ENCODE measurements at regions not wholly inside any gene's neighbourhood (a gene's known extent, or its start where the extent isn't known, plus 50 kb on each side); places are given as distances from the start of the nearest gene placed in this dataset.

DNA sequence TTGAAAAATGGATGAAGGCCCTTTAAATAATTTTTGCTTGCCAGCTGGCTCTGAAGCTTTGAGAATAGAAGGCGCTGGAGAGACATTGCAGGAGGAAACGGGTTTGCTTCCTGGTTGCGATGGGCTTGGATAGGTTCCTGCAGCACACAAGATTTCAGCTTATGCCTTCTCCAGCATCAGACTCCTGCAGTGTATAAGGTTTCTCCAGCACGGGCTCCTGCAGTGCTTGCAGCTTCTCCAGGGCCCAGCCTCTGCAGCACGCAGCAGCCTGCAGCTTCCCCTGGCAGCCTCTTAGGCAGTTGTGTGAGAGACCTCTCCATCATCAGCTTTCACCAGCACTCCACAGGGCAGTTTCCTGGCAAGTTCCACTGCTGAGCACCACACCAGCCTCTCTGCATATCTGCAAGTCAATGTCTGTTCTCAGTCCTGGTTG, 78.7 kb upstream of the ZDHHC17 start:
- RAD21 ChIA-PET (ENCODE audit: low non-redundant PET in 1 of 2, low total read pairs in 2 of 2, uncharacterized antibody in 2 of 2, unreplicated experiment in 2 of 2): no interaction called here
- BruUV-seq (replicated peaks): no TSS peak
- POLR2A ChIA-PET: no interaction called here
- no peaks in the 10 kb centered on the region for H4K20me1 ChIP-seq (ENCODE audit: insufficient read depth)
- ATAC-seq (no peak), DNase-seq (ENCODE audit: low read depth, low spot score) (no peak)
- no peaks in the 10 kb centered on the region for H3K27me3 ChIP-seq (ENCODE audit: insufficient read depth, low read length)
- H3K4me2 ChIP-seq (ENCODE audit: low read length): no peak overlapping the region
- H3K4me1 ChIP-seq (ENCODE audit: control insufficient read depth in 1 of 2, insufficient read depth in 2 of 2, low read length in 2 of 2): no peaks in the 10 kb centered on the region
- H3K9ac ChIP-seq (ENCODE audit: low read length): no peak overlapping the region
- H2AFZ ChIP-seq (ENCODE audit: low read depth, low read length, poor library complexity, severe bottlenecking): no peak overlapping the region
- intact Hi-C loops (cut with micrococcal nuclease): no loop called here
- no peaks in the 10 kb centered on the region for H3K9me2 ChIP-seq (ENCODE audit: insufficient read depth)
- no peak overlapping the region for H3K4me3 ChIP-seq (replicated peaks in 1 of 2; ENCODE audit: low read depth in 1 of 2, low read length in 2 of 2)
- H3K9me3 ChIP-seq (ENCODE audit: control insufficient read depth in 1 of 2, insufficient read depth in 1 of 2, low read depth in 1 of 2, low read length in 2 of 2): no peaks in the 10 kb centered on the region
- no peaks in the 10 kb centered on the region for H3K79me2 ChIP-seq (ENCODE audit: insufficient read depth, low read length)
- TF ChIP-seq ELF1 (IDR thresholded peaks at IDR 0.05; ENCODE audit: borderline replicate concordance, low read depth): no peak
- TF ChIP-seq, protein P1, sequence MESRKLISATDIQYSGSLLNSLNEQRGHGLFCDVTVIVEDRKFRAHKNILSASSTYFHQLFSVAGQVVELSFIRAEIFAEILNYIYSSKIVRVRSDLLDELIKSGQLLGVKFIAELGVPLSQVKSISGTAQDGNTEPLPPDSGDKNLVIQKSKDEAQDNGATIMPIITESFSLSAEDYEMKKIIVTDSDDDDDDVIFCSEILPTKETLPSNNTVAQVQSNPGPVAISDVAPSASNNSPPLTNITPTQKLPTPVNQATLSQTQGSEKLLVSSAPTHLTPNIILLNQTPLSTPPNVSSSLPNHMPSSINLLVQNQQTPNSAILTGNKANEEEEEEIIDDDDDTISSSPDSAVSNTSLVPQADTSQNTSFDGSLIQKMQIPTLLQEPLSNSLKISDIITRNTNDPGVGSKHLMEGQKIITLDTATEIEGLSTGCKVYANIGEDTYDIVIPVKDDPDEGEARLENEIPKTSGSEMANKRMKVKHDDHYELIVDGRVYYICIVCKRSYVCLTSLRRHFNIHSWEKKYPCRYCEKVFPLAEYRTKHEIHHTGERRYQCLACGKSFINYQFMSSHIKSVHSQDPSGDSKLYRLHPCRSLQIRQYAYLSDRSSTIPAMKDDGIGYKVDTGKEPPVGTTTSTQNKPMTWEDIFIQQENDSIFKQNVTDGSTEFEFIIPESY (IDR thresholded peaks at IDR 0.05; ENCODE audit: extremely low read depth, insufficient replicate concordance, low read length): no peak
- TF ChIP-seq, protein P2, sequence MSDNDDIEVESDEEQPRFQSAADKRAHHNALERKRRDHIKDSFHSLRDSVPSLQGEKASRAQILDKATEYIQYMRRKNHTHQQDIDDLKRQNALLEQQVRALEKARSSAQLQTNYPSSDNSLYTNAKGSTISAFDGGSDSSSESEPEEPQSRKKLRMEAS (IDR thresholded peaks at IDR 0.05): no peak
- TF ChIP-seq FOSL1 (IDR thresholded peaks at IDR 0.05; ENCODE audit: low read depth): no peak
- no peak for TF ChIP-seq EZH2 (IDR thresholded peaks at IDR 0.05)
- no peaks in the 10 kb centered on the region for H3K36me3 ChIP-seq (ENCODE audit: control insufficient read depth in 1 of 2, insufficient read depth in 2 of 2, low read length in 2 of 2)
- CTCF ChIA-PET: no interaction called here
- no peak overlapping the region for H3K27ac ChIP-seq (ENCODE audit: low read depth, low read length)

DNA sequence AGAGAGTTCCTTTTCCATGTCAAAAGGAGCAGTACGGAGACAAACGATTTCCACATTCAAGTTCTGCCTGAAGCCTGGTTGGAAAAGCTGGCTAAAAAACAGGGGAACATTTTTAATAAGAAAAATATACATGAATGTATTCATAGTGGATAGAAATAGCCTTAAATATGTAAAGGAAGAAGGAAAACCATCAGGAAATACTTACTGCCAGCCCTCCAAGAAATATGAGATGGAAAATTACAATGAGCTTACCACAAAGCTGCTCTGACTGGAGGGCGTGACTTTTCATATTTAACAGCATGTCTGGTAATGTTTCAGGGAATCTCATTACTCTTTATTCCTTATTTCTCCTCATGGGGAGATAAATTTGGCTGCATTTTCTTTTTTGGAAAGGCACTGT, 75.9 kb upstream of the ZDHHC17 start:
- Histone ChIP-seq H3K36me3 (ENCODE audit: control insufficient read depth in 1 of 2, insufficient read depth in 2 of 2, low read length in 2 of 2) (no peaks in the 10 kb centered on the region), H3K27me3 (ENCODE audit: insufficient read depth, low read length) (no peaks in the 10 kb centered on the region), H3K9me3 (ENCODE audit: control insufficient read depth in 1 of 2, insufficient read depth in 1 of 2, low read depth in 1 of 2, low read length in 2 of 2) (no peaks in the 10 kb centered on the region), H3K4me1 (ENCODE audit: control insufficient read depth in 1 of 2, insufficient read depth in 2 of 2, low read length in 2 of 2) (no peaks in the 10 kb centered on the region), H3K27ac (ENCODE audit: low read depth, low read length) (no peak overlapping the region), H3K9me2 (ENCODE audit: insufficient read depth) (no peaks in the 10 kb centered on the region), H3K79me2 (ENCODE audit: insufficient read depth, low read length) (no peaks in the 10 kb centered on the region), H3K4me3 (replicated peaks in 1 of 2; ENCODE audit: low read depth in 1 of 2, low read length in 2 of 2) (no peak overlapping the region), H4K20me1 (ENCODE audit: insufficient read depth) (no peaks in the 10 kb centered on the region), H2AFZ (ENCODE audit: low read depth, low read length, poor library complexity, severe bottlenecking) (no peak overlapping the region), H3K4me2 (ENCODE audit: low read length) (no peak overlapping the region), H3K9ac (ENCODE audit: low read length) (no peak overlapping the region)
- no peak for TF ChIP-seq EZH2 (IDR thresholded peaks at IDR 0.05)
- TF ChIP-seq ZNF274 (IDR thresholded peaks at IDR 0.05; ENCODE audit: low read depth, low read length): no peak
- TF ChIP-seq, protein P3, sequence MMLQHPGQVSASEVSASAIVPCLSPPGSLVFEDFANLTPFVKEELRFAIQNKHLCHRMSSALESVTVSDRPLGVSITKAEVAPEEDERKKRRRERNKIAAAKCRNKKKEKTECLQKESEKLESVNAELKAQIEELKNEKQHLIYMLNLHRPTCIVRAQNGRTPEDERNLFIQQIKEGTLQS (IDR thresholded peaks at IDR 0.05): no peak
- TF ChIP-seq POLR2AphosphoS5 (IDR thresholded peaks at IDR 0.05; ENCODE audit: low read depth, low read length): no peak
- no peak for TF ChIP-seq EGR1 (IDR thresholded peaks at IDR 0.05; ENCODE audit: low read depth)
- no peak for TF ChIP-seq CBX3 (IDR thresholded peaks at IDR 0.05; ENCODE audit: low read depth)
- TF ChIP-seq, protein P1 (IDR thresholded peaks at IDR 0.05; ENCODE audit: extremely low read depth, insufficient replicate concordance, low read length): no peak
- TF ChIP-seq TCF7L2 (IDR thresholded peaks at IDR 0.05; ENCODE audit: borderline replicate concordance, extremely low read depth, insufficient read depth, insufficient read length): no peak
- no peak for TF ChIP-seq FOSL1 (IDR thresholded peaks at IDR 0.05; ENCODE audit: low read depth)
- TF ChIP-seq YY1 (IDR thresholded peaks at IDR 0.05; ENCODE audit: extremely low read depth, insufficient replicate concordance, low read depth, low read length): no peak
- TF ChIP-seq ZFX (IDR thresholded peaks at IDR 0.05): no peak
- no peak for TF ChIP-seq POLR2A (IDR thresholded peaks at IDR 0.05; ENCODE audit: borderline replicate concordance, extremely low read depth, insufficient read depth, insufficient read length)
- TF ChIP-seq, protein P2 (IDR thresholded peaks at IDR 0.05): no peak
- no peak for TF ChIP-seq ELF1 (IDR thresholded peaks at IDR 0.05; ENCODE audit: borderline replicate concordance, low read depth)
- TF ChIP-seq JUND (IDR thresholded peaks at IDR 0.05): no peak
- ChIA-PET CTCF (interaction anchor here (0.6 to 1.2 kb wide), 2 partner anchors 13 to 16 kb away, joined by 3 to 5 read pairs; no protein-coding TSS in a partner anchor), RAD21 (ENCODE audit: low non-redundant PET in 1 of 2, low total read pairs in 2 of 2, uncharacterized antibody in 2 of 2, unreplicated experiment in 2 of 2) (no interaction called here), POLR2A (no interaction called here)
- BruUV-seq (replicated peaks): no TSS peak
- intact Hi-C loops (cut with micrococcal nuclease): no loop called here
- no peak for ATAC-seq
- no peak for DNase-seq (ENCODE audit: low read depth, low spot score)

Measured in HCT116 (cell line).